Lower lobe of right lung (tissue), 2 donors: ENCODE measurements at regions not wholly inside any gene's neighbourhood (a gene's known extent, or its start where the extent isn't known, plus 50 kb on each side); places are given as distances from the start of the nearest gene placed in this dataset.

ENCODE experiments used
- ATAC-seq, 2 donors: fragments of 200-7000 bp; cut with Tn5 transposase; one replicate each; pipeline ENCODE4 v1.9.1; 2020 to 2022; ENCODE audit warnings: mild to moderate bottlenecking in 2 of 2, moderate library complexity in 2 of 2
- DNase-seq: peaks from one replicate; pipeline ENCODE4 v3.0.0-alpha.2; 2020
- H3K27ac ChIP-seq: fragments of 200-600 bp; one replicate; pipeline ENCODE4 v1.8.0; 2022
- H3K27me3 ChIP-seq: fragments of 200-600 bp; one replicate; pipeline ENCODE4 v1.8.0; 2022; ENCODE audit warnings: low read depth
- H3K36me3 ChIP-seq: fragments of 200-600 bp; one replicate; pipeline ENCODE4 v1.8.0; 2022; ENCODE audit warnings: mild to moderate bottlenecking
- H3K4me1 ChIP-seq: fragments of 200-600 bp; one replicate; pipeline ENCODE4 v1.8.0; 2022
- H3K4me3 ChIP-seq: fragments of 200-600 bp; one replicate; pipeline ENCODE4 v1.8.0; 2022; ENCODE audit warnings: mild to moderate bottlenecking
- H3K9me3 ChIP-seq: fragments of 200-600 bp; one replicate; pipeline ENCODE4 v1.8.0; 2022
- intact Hi-C: fragments of 100-400 bp; cut with DNase I; formaldehyde crosslinking; loops from one replicate; pipeline ENCODE4 v1.11.0; 2022
- TF ChIP-seq, protein P1 (sequence below): fragments of 200-600 bp; IDR thresholded peaks from one replicate; pipeline ENCODE4 v1.8.0; 2022; ENCODE audit warnings: antibody characterized with exemption, mild to moderate bottlenecking
- donor health status: DM: no; HTN: yes; CAD: no; lungs with severe emphysema.

DNA sequence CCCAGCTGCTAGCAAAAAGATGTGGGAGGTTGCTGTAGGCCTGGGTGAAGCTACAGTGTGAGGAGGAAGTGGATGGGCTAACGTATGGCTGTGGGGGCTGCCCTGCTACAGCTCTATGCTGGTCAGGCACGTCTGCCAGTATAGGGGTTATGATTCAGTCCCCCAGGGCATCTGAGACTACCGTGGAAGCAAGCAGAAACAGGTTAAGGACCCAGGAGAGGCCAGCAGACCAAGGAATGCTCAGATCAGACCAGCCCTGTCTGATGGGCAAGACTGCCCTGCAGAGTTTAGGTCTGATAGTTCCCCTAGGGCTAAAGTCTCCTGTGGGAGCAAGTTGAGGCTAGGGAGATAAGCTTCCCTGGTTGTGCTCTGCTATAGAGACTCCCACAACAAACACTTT, 416.1 kb upstream of the CTNND2 start:
- intact Hi-C loops: no loop called here
- Histone ChIP-seq H3K9me3 (no peaks in the 10 kb centered on the region), H3K36me3 (no peaks in the 10 kb centered on the region), H3K27me3 (no peaks in the 10 kb centered on the region), H3K27ac (no peak overlapping the region), H3K4me3 (no peak overlapping the region), H3K4me1 (no peaks in the 10 kb centered on the region)
- DNase-seq: no peak
- ATAC-seq: peak in 1 of 2 donors; percentile 46
- TF ChIP-seq, protein P1, sequence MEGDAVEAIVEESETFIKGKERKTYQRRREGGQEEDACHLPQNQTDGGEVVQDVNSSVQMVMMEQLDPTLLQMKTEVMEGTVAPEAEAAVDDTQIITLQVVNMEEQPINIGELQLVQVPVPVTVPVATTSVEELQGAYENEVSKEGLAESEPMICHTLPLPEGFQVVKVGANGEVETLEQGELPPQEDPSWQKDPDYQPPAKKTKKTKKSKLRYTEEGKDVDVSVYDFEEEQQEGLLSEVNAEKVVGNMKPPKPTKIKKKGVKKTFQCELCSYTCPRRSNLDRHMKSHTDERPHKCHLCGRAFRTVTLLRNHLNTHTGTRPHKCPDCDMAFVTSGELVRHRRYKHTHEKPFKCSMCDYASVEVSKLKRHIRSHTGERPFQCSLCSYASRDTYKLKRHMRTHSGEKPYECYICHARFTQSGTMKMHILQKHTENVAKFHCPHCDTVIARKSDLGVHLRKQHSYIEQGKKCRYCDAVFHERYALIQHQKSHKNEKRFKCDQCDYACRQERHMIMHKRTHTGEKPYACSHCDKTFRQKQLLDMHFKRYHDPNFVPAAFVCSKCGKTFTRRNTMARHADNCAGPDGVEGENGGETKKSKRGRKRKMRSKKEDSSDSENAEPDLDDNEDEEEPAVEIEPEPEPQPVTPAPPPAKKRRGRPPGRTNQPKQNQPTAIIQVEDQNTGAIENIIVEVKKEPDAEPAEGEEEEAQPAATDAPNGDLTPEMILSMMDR: no peak

DNA sequence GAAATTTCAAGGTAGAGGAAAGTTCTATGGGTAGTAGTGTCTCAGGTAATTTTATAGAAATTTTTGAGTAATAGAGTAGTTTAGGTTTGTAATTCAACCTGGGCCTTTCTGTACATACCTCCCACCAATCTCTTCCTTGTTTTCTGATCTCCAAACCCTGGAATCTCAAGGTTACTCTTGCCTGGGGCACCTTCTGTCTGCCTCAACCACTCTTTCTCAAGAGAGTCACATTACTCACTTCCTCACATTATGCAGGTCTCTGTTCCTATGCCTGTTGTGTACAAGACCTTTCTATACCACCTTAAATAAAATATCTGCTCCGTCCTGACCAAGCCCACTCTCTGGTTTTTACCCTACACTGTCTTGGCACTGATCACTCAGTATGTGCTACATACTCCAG, 412.6 kb upstream of the CTNND2 start:
- no peak overlapping the region for H3K4me3 ChIP-seq
- TF ChIP-seq, protein P1: no peak
- intact Hi-C loops: no loop called here
- no peaks in the 10 kb centered on the region for H3K36me3 ChIP-seq
- no peaks in the 10 kb centered on the region for H3K9me3 ChIP-seq
- H3K27me3 ChIP-seq: no peaks in the 10 kb centered on the region
- ATAC-seq: no peak
- DNase-seq: no peak
- H3K4me1 ChIP-seq: no peaks in the 10 kb centered on the region
- H3K27ac ChIP-seq: no peak overlapping the region

DNA sequence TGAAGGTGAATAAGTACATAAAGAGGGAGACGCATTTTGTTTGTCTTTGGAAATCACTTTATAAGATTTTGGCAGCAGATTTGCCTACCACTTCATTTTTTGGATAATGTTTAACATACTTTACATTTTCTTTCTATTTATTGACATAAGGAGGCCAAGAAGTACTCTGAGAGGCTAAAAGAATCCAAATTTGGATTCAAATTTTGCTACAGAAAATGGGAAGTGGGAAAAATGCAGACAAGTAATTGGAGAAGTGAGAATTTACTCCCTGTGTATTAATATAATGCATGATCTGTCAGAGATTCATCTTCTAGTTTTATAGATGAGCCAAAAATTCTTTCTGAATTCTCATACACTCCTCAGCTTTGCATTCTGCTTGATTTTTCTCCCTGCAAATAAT, 411.2 kb upstream of the CTNND2 start:
- intact Hi-C loops: no loop called here
- no peak overlapping the region for H3K4me3 ChIP-seq
- ATAC-seq (no peak), DNase-seq (no peak)
- no peaks in the 10 kb centered on the region for H3K27me3 ChIP-seq
- no peaks in the 10 kb centered on the region for H3K36me3 ChIP-seq
- TF ChIP-seq, protein P1: no peak
- H3K9me3 ChIP-seq: no peaks in the 10 kb centered on the region
- H3K27ac ChIP-seq: no peak overlapping the region
- no peaks in the 10 kb centered on the region for H3K4me1 ChIP-seq

DNA sequence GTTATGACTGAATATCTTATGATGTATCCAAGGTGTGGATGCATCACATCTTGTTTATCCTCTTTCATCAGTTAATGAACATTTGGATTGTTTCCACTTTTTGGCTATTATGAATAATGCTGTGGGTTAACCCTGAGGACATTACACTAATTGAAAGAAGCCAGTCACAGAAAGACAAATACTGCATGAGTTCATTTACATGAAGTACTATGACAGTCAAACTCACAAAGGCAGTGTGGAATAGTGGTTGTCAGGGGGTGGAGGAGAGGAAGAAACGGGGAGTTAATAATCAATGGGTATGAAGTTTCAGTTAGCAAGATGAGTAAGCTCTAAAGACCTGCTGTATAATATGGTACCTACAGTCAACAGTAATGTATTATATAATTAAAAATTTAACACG, 409.4 kb upstream of the CTNND2 start:
- Histone ChIP-seq H3K36me3 (no peaks in the 10 kb centered on the region), H3K27me3 (no peaks in the 10 kb centered on the region), H3K4me3 (no peak overlapping the region), H3K27ac (no peak overlapping the region), H3K4me1 (no peaks in the 10 kb centered on the region), H3K9me3 (no peaks in the 10 kb centered on the region)
- ATAC-seq: no peak
- TF ChIP-seq, protein P1: no peak
- DNase-seq: no peak
- intact Hi-C loops: no loop called here

DNA sequence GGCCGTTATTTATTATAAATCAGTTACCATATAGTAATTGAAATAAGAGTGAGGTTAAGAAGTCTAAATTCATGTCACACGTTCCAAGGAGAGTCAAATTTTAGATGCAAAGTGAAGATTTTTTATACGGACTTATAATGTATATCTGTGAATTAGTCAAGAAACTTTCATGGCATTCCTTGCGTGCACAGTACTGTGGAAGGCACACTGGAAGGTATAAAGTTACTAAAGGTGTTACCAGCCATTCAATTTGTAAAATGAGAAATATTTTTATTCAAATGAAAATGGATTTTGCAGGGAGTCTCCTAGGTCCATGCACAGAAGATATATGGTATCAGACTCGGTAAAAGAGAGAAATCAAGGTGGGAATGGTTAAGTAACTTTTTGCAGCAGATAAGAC, 408.1 kb upstream of the CTNND2 start:
- ATAC-seq (no peak), DNase-seq (no peak)
- intact Hi-C loops: no loop called here
- Histone ChIP-seq H3K9me3 (no peaks in the 10 kb centered on the region), H3K36me3 (no peaks in the 10 kb centered on the region), H3K27ac (no peak overlapping the region), H3K4me1 (no peaks in the 10 kb centered on the region), H3K4me3 (no peak overlapping the region), H3K27me3 (no peaks in the 10 kb centered on the region)
- TF ChIP-seq, protein P1: no peak

DNA sequence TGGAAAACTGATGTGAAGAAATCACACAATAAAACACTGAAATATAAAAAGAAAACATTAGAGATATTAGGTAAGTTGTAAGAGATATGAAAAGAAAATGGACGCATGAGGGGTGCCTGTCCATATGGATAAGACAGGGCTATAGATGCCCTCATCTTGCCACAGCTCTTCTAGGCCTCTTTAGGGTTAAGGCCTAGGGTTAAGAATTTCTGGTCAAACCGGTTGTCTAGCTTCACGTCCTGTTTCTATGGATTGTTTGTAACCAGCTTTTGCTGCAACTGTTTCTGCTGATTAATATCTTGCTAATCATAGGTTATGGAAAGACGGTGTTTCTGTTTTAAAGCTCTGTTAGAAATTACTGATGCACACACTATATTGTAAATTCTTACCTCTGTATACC, 389.9 kb upstream of the CTNND2 start:
- Histone ChIP-seq H3K4me3 (no peak overlapping the region), H3K9me3 (no peaks in the 10 kb centered on the region), H3K4me1 (no peaks in the 10 kb centered on the region), H3K27me3 (no peaks in the 10 kb centered on the region), H3K36me3 (no peaks in the 10 kb centered on the region), H3K27ac (no peak overlapping the region)
- TF ChIP-seq, protein P1: no peak
- no peak for DNase-seq
- ATAC-seq: no peak
- intact Hi-C loops: loop anchor here (10.0 kb wide), 1 partner anchor 1181 kb away; no protein-coding TSS in a partner anchor
